SK-N-SH treated with all-trans-retinoic acid at 6 μM for 48 hours (cell line): ENCODE measurements at regions not wholly inside any gene's neighbourhood (a gene's known extent, or its start where the extent isn't known, plus 50 kb on each side); places are given as distances from the start of the nearest gene placed in this dataset.

Experiments used
- ARNTL ChIP-seq: fragments of 450-650 bp; formaldehyde crosslinking; IDR thresholded peaks from 2 replicates; pipeline ENCODE4 v1.5.0; 2020; ENCODE audit warnings: low read depth, mild to moderate bottlenecking, moderate library complexity, borderline replicate concordance
- BACH2 ChIP-seq: fragments of 250-450 bp; sonication (Bioruptor Pico); IDR thresholded peaks from 2 replicates; pipeline ENCODE4 v1.9.0; 2021; ENCODE audit warnings: mild to moderate bottlenecking, borderline replicate concordance
- CREB5 ChIP-seq: fragments of 250-450 bp; sonication (Bioruptor Pico); IDR thresholded peaks from 2 replicates; pipeline ENCODE4 v1.5.1; 2020; ENCODE audit warnings: low read depth, mild to moderate bottlenecking, moderate library complexity
- ESRRG ChIP-seq: fragments of 250-450 bp; sonication (Bioruptor Pico); IDR thresholded peaks from 2 replicates; pipeline ENCODE4 v1.6.1; 2021; ENCODE audit warnings: mild to moderate bottlenecking
- OSR1 ChIP-seq: fragments of 250-450 bp; sonication (Bioruptor Pico); IDR thresholded peaks from 2 replicates; pipeline ENCODE4 v1.8.0; 2022; ENCODE audit warnings: moderate library complexity, mild to moderate bottlenecking, inconsistent platforms
- PATZ1 ChIP-seq: fragments of 250-450 bp; sonication (Bioruptor Pico); IDR thresholded peaks from 2 replicates; pipeline ENCODE4 v1.8.0; 2020; ENCODE audit warnings: mild to moderate bottlenecking, moderate library complexity, borderline replicate concordance
- TCF4 ChIP-seq: fragments of 250-450 bp; sonication (Bioruptor Pico); IDR thresholded peaks from 2 replicates; pipeline ENCODE4 v1.8.0; 2021; ENCODE audit warnings: mild to moderate bottlenecking, moderate library complexity, borderline replicate concordance
- ZFP3 ChIP-seq: fragments of 250-450 bp; sonication (Bioruptor Pico); IDR thresholded peaks from 2 replicates; pipeline ENCODE4 v1.5.0; 2020; ENCODE audit warnings: mild to moderate bottlenecking, moderate library complexity
- ZFP30 ChIP-seq: fragments of 450-650 bp; formaldehyde crosslinking; IDR thresholded peaks from 2 replicates; pipeline ENCODE4 v1.5.0; 2022; ENCODE audit warnings: mild to moderate bottlenecking, moderate library complexity
- ZNF70 ChIP-seq: fragments of 450-650 bp; formaldehyde crosslinking; IDR thresholded peaks from 2 replicates; pipeline ENCODE4 v1.5.0; 2020; ENCODE audit warnings: mild to moderate bottlenecking, moderate library complexity
- TF ChIP-seq, protein P1 (sequence below): fragments of 250-450 bp; sonication (Bioruptor Pico); IDR thresholded peaks from 2 replicates; pipeline ENCODE4 v1.8.0; 2021; ENCODE audit warnings: low read depth, mild to moderate bottlenecking, moderate library complexity, borderline replicate concordance

DNA sequence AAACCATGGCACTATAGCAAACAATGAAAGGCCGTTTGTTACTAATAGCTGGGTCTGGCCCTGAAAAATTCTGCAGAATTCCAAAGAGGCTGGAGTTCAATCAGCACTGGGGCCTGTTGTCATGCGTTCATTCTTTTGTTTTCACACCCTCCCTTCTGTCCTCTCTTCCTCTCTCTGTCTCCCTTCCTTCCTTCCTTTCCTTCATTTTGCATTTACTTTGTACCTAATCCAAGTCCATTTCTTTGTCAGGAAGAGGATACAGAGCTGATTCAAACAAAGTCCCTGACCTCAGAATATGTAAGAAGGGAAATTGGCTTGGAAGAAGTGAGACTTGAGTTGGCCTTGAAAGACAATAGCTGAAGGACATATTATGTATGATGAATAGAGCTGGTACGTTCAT, 119.6 kb upstream of the LDB2 start:
- TF ChIP-seq PATZ1 (CRISPR knock-in tag) (no peak), ARNTL (CRISPR knock-in tag) (no peak), BACH2 (no peak), ZFP30 (no peak), ZFP3 (CRISPR knock-in tag) (no peak), ZNF70 (CRISPR knock-in tag) (no peak), OSR1 (CRISPR knock-in tag) (no peak), CREB5 (no peak), ESRRG (no peak), TCF4 (no peak)
- TF ChIP-seq, protein P1, sequence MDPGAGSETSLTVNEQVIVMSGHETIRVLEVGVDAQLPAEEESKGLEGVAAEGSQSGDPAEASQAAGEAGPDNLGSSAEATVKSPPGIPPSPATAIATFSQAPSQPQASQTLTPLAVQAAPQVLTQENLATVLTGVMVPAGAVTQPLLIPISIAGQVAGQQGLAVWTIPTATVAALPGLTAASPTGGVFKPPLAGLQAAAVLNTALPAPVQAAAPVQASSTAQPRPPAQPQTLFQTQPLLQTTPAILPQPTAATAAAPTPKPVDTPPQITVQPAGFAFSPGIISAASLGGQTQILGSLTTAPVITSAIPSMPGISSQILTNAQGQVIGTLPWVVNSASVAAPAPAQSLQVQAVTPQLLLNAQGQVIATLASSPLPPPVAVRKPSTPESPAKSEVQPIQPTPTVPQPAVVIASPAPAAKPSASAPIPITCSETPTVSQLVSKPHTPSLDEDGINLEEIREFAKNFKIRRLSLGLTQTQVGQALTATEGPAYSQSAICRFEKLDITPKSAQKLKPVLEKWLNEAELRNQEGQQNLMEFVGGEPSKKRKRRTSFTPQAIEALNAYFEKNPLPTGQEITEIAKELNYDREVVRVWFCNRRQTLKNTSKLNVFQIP = no peak
